ENCODE measurements at regions not wholly inside any gene's neighbourhood (a gene's known extent, or its start where the extent isn't known, plus 50 kb on each side); places are given as distances from the start of the nearest gene placed in this dataset.

GRCh38 chr16:52863000-52863399 lies 189.7 kb downstream of the CHD9NB start:
- CTCF ChIA-PET (ENCODE audit: low intra/inter-chr PET ratio, low total read pairs) = interaction anchor here (2.7 to 3.8 kb wide), 2 partner anchors 281 to 671 kb away, joined by 23 to 31 read pairs; no protein-coding TSS in a partner anchor
- intact Hi-C loops (cut with micrococcal nuclease; ENCODE audit: unreplicated experiment) = no loop called here
- H3K27me3 ChIP-seq (ENCODE audit: control insufficient read depth in 1 of 2, insufficient read depth in 2 of 2, low read length in 2 of 2) = peaks cover 0 to 5% of the 10 kb centered on the region in 2 experiments; a peak in 1 of 5 replicates
- no peak overlapping the region for H3K4me2 ChIP-seq (ENCODE audit: low read depth, low read length)
- peaks cover 12% of the 10 kb centered on the region for H3K4me1 ChIP-seq (ENCODE audit: insufficient read depth, low read length)
- POLR2A ChIA-PET = no interaction called here
- ATAC-seq = no peak
- H3K79me2 ChIP-seq (ENCODE audit: insufficient read depth, low read length) = no peaks in the 10 kb centered on the region
- in situ Hi-C loops (cut with HindIII; ENCODE audit: extremely low pct_ligation_motif_present, low pct_unique_long_range_greater_than_20kb) = loop anchor here (5.0 to 25.0 kb wide), 4 partner anchors 281 to 791 kb away; no protein-coding TSS in a partner anchor
- no peak overlapping the region for H3K9ac ChIP-seq (ENCODE audit: insufficient read depth, low read depth, low read length)
- no peak overlapping the region for H3K27ac ChIP-seq (ENCODE audit: extremely low read length, insufficient read depth, low read length)
- no peak for DNase-seq (ENCODE audit: low spot score)
- H3K9me3 ChIP-seq (ENCODE audit: low read length) = no peaks in the 10 kb centered on the region
- BruUV-seq (replicated peaks) = no TSS peak
- 63% methylated on average over 4 of the region's 4 CpGs for WGBS (ENCODE audit: low lambda C conversion rate)
- H4K20me1 ChIP-seq (ENCODE audit: insufficient read depth, low read length) = no peaks in the 10 kb centered on the region
- TF ChIP-seq ARNT (IDR thresholded peaks at IDR 0.05) (no peak), ZNF512B (CRISPR knock-in tag; IDR thresholded peaks at IDR 0.05; ENCODE audit: borderline replicate concordance) (no peak), NFAT5 (CRISPR knock-in tag; IDR thresholded peaks at IDR 0.05) (no peak), ZNF484 (CRISPR knock-in tag; IDR thresholded peaks at IDR 0.05; ENCODE audit: borderline replicate concordance, low read depth) (no peak), ETV5 (CRISPR knock-in tag; IDR thresholded peaks at IDR 0.05; ENCODE audit: borderline replicate concordance) (no peak), ZNF362 (CRISPR knock-in tag; IDR thresholded peaks at IDR 0.05; ENCODE audit: borderline replicate concordance) (no peak), PRPF4 (IDR thresholded peaks at IDR 0.05; ENCODE audit: low read depth, low read length, poor library complexity, severe bottlenecking) (no peak), REPIN1 (CRISPR knock-in tag; IDR thresholded peaks at IDR 0.05; ENCODE audit: borderline replicate concordance, low read depth) (no peak), ZNF619 (CRISPR knock-in tag; IDR thresholded peaks at IDR 0.05) (no peak), ZNF253 (CRISPR knock-in tag; IDR thresholded peaks at IDR 0.05; ENCODE audit: borderline replicate concordance) (no peak), ZNF747 (CRISPR knock-in tag; IDR thresholded peaks at IDR 0.05; ENCODE audit: borderline replicate concordance) (no peak), ZNF143 (CRISPR knock-in tag; IDR thresholded peaks at IDR 0.05) (no peak), ZNF557 (CRISPR knock-in tag; IDR thresholded peaks at IDR 0.05) (no peak)
- no peak overlapping the region for H2AFZ ChIP-seq (ENCODE audit: low read length)
- no peak for FAIRE-seq
- H3K4me3 ChIP-seq (replicated peaks in 1 of 3; ENCODE audit: insufficient read depth in 1 of 3, low read depth in 2 of 3, low read length in 3 of 3) = no peak overlapping the region
- H3K36me3 ChIP-seq (replicated peaks in 1 of 2; ENCODE audit: control insufficient read depth in 1 of 2, insufficient read depth in 2 of 2, low read length in 2 of 2) = no peaks in the 10 kb centered on the region
